HG03159 (cell line): ENCODE measurements at regions not wholly inside any gene's neighbourhood (a gene's known extent, or its start where the extent isn't known, plus 50 kb on each side); places are given as distances from the start of the nearest gene placed in this dataset.
"Not testable (repeated sequence)": the region's sequence is repeated elsewhere in the genome, so short reads cannot be mapped to it uniquely, and the experiment has no call there.

Source experiments
- ATAC-seq: cut with Tn5 transposase; IDR thresholded peaks from one replicate; pipeline ENCODE4 v1.9.1; 2021; ENCODE audit warnings: mild to moderate bottlenecking, moderate library complexity; ENCODE audit not compliant: unreplicated experiment

DNA sequence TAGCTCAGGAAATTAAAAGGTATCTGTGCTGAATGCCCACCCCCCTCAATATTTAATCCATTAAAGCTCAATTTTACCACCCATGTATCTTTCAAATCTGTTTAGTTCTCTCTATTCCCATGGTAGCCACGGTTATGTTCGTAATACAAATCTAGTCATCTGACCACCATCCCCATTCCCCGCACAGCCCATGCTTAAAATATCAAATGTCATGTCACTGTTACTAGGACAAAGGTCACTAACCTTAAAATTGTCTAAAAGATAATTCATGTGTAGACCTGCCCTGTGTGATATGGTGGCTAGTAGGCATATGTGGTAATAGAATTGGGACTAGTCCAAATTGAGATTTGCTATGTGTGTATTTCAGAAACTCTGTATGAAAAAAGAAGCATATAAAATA is 728.5 kb upstream of the B3GALT2 start:
- ATAC-seq = no peak

DNA sequence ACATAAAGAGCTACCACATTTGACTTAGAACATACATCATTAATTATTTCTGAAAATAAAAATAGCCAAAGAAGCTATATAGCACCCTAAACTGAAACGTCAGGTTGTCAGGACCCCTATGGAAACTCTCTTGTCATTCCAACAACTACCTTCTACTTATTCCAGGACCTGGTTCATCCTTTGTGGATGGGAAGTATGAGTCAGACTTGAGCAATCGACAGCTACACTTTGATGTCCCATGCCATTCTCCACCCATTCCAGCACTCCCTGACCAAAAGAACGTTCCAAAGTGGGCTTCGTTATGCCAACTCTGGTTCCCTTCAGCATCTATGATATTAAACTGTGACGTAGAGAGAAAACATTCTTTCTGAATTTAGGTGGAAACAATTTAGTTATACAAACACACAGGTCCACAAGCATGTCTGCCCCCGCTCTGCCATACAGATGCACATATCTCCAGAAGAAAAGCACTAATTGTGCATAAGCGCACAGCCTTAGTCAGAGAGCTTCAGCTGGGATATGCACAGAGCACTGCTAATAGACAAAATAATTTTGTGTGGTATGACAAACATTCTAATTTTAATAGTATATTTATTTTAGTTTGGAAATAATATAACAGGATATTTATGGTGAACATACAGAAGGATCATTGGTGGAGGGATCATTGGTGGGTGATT is 723.1 kb upstream of the B3GALT2 start:
- ATAC-seq = no peak

DNA sequence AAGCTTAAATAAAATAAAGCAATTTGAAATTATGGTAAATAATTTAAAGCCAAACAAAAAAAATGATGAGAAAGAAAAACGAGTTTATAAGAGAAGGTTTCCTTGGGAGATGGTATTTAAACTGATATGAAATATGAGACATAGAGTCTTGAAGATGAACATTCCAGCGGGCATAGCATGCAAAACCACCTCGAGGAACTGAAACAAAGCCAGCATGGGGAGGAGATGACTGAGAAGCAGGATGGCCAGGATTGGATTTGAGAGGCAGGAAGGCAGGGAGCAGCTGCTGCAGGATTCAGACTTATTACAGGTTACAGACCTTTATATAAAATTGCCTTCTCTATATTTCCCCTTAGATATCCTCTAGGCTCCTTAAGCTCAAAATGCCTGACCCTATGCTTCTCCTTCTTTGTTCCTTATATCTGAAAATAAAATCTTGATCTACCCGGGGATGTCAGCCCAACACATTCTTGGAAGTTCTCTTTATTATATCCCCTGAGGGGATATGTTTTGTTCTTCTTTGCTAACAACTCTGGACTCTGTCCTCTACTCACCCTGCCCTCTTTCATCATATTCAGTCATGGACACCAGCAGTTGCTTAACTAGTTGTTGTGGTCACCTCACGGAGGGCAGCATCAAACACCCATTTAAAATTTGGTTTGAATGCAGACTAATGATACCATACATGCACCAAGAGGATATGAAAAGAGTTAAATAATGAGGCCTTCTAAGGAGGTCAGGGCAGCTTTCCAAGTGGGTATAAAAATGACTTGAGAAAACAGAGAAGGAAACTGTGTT is 719.1 kb upstream of the B3GALT2 start:
- ATAC-seq = no peak

DNA sequence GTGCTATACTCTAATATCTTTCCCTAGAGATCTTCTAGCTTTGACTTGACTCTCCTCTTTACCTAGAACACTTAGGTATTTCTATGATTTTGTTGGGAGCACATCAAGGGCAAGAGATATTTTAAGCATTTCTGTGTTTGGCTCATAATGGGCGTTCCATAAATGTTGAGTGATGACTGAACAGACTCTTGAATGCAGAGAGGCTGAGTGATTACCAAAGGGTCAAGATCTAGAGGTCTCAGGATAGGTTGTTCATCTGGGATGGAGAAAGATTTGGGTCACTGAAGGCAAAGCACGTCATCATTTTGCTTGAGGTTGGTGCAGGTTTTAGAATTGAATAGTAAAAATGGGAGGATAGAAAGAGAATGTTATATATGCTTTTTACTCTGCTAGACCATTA is 705.4 kb upstream of the B3GALT2 start:
- no peak for ATAC-seq

DNA sequence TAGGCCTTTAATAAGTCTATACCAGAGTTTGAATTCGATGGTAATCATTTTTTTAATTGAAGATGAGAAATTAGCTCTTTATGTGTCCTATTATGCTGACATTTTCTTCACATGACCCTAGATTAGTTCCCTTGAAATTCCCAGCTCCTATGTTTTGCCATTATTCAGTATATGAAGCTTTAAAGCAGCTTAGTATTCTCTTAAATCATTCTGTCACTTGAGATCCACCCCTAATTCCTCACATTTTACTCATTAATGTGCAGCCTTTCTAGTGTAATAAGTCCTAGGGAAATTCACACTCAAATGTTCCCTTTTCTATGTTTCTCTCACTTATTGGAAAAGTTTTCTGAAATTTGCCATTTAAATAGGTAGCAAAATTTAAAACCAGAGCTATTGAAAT is 704.5 kb upstream of the B3GALT2 start:
- no peak for ATAC-seq

DNA sequence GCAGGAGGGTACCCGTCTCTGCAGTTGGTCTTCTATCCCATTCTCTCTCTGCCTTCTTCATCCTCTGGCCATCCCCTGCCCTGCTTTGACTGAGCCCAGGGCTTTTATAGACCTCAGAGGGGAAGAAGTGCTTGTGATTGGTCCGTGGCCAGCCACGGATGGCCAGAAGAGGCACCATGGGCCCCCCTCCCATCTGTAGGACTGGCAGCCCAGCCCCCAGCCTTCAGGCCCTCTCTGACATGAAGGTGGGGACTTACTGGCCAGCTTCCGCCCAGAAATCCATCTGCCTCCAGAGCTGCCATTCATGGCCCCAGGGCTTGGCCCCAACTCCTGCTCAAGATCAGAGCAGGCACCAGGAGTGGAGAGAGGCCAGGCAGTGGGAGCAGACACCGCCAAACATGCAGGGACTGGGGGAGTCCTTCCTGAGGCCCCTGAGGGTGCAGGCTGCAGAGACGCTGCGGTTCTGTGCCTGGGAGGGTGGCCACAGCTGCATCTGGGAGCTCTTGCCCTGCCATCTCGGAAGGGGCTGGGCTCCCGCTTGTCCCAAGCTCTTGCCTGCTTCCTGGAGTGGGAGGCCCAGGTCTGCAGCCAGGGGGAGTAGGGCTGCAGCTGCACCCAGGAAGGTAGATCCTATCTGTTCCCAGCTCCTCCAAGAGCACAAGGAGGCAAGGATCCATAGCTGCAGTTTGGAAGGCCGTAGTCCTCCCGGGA is 698.6 kb upstream of the B3GALT2 start:
- no peak for ATAC-seq

DNA sequence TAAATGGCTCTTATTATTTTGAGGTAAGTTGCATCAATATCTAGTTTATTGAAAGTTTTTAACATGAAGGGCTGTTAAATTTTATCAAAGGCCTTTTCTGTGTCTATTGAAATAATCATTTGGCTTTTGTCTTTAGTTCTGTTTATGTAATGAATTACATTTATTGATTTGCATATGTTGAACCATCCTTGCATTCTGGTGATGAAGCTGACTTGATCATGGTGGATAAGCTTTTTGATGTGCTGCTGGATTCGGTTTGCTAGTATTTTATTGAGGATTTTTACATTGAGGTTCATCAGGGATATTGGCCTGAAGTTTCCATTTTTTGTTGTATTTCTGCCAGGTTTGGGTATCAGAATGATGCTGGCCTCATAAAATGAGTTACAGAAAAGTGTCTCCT is 691.5 kb upstream of the B3GALT2 start:
- not testable (repeated sequence) for ATAC-seq

DNA sequence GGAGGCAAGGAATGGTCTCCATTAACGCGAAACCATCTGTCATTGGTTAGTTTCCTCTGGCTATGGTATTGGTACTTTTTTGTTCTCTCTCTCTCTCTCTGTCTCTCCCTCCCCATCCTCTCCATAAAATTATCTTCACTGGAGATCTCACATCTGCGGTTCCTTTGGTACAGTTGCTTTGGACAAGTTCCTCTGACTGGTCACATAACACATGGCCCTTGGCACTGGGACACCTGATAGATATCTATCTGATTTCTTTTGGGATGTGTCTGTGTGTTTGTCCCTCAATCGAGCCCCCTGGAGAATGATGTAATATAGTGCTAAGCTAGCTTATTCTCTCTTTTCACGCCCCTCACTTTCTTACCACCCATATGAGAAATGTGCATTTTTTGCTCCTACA is 682.0 kb upstream of the B3GALT2 start:
- ATAC-seq = no peak

DNA sequence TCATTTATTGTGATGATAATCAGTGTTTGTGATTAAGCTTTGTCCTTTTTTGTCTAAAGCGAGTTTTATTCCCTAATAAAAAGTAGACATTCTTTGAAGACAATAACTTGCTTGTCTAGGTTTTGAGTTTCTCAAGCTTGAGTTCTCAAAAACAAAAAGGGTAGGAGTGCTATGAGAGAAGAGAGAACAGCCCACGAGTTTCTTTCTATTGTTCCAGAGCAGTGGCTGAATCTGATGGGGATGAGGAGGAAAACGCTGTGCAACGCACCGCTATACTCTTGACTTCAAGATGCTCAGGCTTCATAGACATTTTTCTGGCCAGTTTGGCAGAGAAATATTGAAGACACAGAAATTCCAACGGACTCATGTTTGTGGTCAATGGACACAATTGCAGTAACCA is 669.8 kb upstream of the B3GALT2 start:
- no peak for ATAC-seq

DNA sequence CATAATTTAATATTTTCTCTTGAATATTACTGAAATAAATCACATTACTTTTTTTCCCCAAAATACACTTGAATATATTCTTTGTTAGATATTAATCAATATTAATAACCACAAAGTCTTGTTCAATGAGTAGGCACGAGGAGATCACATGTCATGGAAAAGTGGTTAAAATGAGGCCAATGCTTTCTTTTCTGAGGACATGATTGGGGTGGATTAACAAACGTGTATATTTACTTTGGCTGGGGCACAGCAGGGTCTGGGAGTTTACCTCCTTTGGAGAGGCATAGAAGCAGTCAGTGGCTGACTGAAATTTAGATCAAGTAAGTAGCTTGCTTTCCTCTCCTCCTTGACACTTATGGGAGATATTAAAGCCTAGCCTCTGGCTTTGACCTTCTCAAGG is 664.3 kb upstream of the B3GALT2 start:
- no peak for ATAC-seq

DNA sequence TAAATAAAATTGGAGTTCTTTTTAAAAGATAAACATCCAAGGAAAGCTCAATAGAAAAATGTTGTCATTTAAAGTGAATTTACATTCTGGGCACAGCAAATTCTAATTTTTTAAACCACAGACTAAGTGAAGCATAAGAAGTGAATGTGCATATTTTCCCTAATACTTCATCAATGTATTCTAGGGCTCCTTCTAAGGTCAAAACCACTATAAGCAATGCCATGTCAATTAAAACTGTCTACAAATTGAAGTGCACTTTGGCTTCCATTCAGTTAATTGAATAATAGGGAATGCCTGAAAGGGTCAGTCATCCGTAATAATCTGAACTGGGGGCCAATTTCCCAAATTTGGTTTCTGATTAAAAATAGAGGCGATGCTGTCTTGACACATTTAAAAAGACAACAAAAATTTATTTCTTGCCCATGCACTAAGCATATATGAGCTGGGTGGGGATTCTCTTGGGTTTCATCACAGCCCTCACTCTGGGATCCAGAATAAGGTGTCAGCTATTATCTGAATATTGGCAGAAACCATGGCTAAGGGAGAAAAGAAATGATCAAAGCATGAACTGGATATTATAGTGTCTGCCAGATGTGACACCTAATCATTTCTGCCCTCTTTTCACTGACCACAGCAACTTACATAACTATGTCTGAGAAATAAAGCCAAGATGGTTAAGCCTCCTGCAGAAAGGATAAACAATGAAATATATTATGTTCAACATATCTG is 660.6 kb upstream of the B3GALT2 start:
- no peak for ATAC-seq

DNA sequence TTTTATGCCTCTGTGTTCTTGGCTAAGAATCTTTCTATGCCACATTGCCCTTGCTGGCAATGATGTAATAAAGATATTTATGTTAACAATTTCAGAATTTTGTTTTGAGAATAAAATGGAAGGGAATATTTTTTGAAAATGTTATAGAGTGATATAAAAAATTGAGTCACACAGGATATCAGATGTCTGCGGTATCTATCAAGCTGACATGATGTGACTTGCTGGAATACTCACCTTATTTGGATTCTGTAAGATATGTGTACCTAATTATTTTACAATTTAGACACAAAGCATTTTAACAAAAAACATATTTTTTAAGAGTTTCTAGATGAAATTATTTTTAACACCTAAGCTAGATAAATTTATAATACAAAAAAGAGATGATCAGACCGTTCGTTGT is 660.0 kb upstream of the B3GALT2 start:
- ATAC-seq = no peak

DNA sequence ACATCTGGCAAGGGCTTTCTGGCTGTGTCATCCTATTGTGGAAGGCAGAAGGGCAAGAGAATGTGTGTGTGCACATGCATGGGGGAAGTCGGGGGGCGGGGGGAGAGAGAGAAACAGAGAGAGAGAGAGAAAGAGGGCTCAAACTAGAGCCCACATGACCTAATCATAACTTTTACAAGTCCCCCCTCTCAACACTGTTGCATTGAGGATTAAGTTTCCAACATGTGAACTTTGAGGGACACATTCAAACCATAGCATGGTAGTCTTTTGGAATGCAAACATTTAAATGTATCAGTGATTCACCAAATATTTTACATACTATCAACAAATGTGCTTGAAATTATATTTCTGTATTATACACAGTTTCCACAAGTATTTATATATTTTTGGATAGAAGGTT is 655.4 kb upstream of the B3GALT2 start:
- ATAC-seq = no peak

DNA sequence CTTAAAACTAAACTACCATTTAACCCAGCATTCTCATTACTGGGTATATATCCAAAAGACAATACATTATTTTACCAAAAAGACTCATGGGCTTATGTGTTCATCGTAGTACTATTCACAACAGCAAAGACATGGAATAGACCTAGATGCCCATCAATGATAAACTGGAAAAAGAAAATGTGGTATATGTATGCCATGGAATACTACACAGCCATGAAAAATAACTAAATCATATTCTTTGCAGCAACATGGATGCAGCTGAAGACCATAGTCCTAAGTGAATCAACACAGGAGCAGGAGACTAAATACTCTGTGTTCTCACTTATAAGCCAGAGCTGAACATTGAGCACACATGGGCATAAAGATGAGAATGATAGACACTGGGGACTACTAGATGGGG is 645.1 kb upstream of the B3GALT2 start:
- no peak for ATAC-seq

DNA sequence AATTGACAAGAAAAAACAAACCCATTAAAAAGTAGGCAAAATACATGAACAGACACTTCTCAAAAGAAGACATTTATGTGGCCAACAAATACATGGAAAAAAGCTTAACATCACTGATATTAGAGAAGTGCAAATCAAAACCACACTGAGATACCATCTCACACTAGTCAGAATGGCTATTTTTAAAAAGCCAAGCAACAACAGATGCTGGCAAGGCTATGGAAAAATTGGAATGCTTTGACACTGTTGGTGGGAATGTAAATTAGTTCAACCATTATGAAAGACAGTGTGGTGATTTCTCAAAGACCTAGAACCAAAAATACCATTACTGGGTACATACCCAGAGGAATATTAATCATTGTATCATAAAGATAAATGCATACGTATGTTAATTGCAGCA is 641.1 kb upstream of the B3GALT2 start:
- no peak for ATAC-seq

DNA sequence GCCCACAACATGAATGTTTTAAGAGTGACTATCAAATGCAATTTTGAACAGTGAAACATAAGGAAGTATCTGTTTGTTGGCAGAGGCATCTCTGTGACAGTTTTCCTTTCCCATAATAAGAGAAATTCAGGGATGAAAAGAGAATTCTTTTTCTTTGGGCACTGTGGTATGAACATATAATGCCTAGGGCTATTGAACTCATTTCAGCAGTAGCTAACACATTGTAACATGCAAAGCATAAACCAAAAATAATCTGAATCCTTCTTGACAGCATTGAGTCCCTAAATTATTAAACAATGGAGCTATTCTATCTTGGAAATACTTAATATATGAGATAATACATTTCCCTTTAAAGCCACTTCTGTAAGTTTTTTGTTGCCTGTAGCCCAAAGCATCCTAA is 633.0 kb upstream of the B3GALT2 start:
- no peak for ATAC-seq

DNA sequence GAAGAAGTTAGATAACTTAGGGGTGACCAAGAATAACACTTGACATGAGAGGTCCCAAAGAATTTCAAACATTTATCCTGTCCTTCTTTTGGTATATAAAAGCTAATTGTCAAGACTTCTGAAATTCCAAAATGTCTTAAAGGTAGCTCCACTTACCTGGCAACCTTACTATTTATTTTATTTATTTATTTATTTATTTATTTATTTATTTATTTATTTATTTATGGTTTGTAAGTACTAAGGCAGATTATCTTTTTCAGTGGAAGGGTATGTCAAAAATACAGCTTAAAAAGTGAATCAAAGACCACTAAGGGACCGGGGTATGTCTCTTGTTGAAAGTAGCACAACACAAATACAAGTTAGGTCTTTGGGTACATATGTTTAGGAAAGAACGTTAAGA is 620.8 kb upstream of the B3GALT2 start:
- ATAC-seq = no peak

DNA sequence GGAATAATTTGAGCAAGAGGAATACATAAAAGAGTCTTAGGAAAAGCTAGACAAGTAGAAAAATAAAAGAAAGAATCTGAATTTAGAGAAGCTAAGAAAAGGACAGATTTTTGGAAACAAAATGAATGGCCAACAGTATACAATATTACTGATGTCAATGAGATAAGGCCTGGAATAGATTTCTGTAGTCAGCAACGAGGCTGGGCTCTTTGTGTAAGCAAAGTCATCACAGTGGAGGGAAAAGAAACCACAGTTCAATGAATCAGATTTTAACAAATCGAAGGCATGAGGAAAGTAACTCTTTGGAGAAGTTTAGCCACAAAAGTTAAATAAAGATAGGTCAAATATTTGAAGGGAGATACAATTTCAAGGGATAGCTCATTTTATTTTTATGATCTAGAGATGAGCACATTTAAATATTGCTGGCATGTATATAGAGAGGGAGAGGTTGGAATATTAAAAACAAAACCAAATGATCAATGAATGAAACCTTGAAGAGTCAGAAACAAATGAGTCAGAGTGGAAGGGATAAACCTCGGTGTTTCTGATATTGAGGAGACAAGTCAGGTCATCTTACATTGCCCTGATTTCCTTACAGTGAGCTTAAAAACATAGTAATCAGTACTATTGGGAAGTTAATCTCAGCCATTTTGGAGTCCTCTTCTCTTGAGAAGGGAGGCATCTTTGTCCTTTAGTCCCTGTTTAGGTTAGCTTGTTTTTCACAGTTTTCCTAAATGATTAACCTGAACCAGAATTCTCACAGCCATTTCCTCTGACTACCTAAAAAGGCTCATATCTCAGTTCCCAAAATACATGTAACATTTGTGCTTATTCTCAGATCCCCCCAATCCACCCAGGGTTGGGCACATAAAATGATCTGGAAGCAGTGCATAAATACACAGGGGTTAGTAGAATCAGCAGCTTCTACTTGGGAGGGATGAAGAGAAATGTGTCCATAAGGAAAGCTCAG is 620.0 kb upstream of the B3GALT2 start:
- ATAC-seq = peak; percentile 46

DNA sequence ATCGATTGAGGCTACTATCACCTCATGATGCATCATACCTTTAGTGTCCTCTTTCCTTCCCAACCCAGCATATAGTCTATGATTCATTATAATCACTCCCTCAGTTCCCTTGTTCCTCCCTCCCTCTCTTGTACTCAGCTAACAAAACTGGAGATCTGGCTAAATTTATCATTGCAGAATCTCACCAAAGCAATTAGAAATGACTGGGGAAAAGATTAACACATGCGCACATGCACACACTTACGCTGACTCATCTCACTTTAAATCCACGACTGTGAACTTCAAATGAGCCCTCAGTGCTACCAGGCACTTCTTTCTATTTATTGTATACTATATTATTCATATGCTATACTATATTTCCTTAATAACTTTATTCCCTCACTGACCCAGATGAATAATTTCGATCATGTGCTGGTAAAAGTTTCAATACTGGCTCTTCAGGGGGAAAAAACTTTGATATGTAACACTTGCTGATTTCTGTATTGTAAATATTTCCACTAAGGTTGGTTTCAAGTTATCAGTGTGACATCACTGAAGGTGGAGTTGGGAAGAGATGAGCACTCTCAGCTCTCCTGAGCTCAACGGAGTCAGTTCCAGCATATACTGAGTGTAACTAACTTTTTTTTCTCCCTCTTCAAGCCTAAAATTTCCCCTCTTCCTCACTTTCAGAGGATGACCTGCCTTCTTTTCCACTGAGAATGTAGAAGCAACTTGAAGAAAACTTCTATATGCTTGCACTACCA is 613.7 kb upstream of the B3GALT2 start:
- no peak for ATAC-seq

DNA sequence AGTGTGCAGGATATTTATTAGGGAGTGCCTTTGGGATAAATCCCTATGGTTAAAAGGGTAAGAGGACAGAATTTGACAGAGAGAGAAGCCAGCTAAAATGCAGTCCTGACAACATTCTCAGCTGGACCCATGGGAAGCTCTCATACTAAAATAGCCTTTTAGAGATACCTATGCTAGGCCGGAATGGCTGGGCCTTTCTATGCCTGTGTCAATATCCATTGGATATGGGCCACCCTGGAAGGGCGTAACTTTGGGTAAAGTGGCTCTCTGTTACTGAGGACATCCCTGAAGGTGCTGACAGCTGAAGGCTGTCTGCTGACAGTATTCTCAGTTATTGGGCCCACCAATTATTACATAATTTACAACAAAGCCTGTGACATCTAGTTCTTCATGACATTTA is 613.0 kb upstream of the B3GALT2 start:
- no peak for ATAC-seq
